ENCODE measurements at regions not wholly inside any gene's neighbourhood (a gene's known extent, or its start where the extent isn't known, plus 50 kb on each side); places are given as distances from the start of the nearest gene placed in this dataset.
A peak's percentile ranks its signal among the peaks of the same experiment; 100 is the strongest.
"Not testable (repeated sequence)": the region's sequence is repeated elsewhere in the genome, so short reads cannot be mapped to it uniquely, and the experiment has no call there.

- no peak for DNase-seq
Observed at GRCh38 chr3:21013566-21013965, 737.4 kb downstream of the ZNF385D start.

GRCh38 chr3:20999661-21000060 lies 751.3 kb downstream of the ZNF385D start:
- DNase-seq = no peak

- no peak for DNase-seq
Observed at GRCh38 chr3:20997183-20997582, 753.8 kb downstream of the ZNF385D start.

- DNase-seq = no peak
Observed at GRCh38 chr3:20990896-20991295, 760.1 kb downstream of the ZNF385D start.

- DNase-seq = not testable (repeated sequence)
Observed at GRCh38 chr3:20989653-20990052, 761.4 kb downstream of the ZNF385D start.

- peak; percentile 1 for DNase-seq
Observed at GRCh38 chr3:20984594-20985205, 766.3 kb downstream of the ZNF385D start.

GRCh38 chr3:20975188-20975651 lies 775.8 kb downstream of the ZNF385D start:
- DNase-seq = no peak

GRCh38 chr3:20974396-20974795 lies 776.6 kb downstream of the ZNF385D start:
- peak; percentile 27 for DNase-seq

GRCh38 chr3:20970807-20971206 lies 780.2 kb downstream of the ZNF385D start:
- not testable (repeated sequence) for DNase-seq

- not testable (repeated sequence) for DNase-seq
Observed at GRCh38 chr3:20967485-20967884, 781.5 kb upstream of the SGO1 start.

- DNase-seq = no peak
Observed at GRCh38 chr3:20958161-20958560, 772.2 kb upstream of the SGO1 start.

- DNase-seq = no peak
Observed at GRCh38 chr3:20945892-20946291, 759.9 kb upstream of the SGO1 start.

GRCh38 chr3:20935791-20936190 lies 749.8 kb upstream of the SGO1 start:
- DNase-seq = no peak

- DNase-seq = no peak
Observed at GRCh38 chr3:20931834-20932233, 745.8 kb upstream of the SGO1 start.

- peak; percentile 81 for DNase-seq
Observed at GRCh38 chr3:20930034-20930433, 744.0 kb upstream of the SGO1 start.

GRCh38 chr3:20924646-20925385 lies 738.8 kb upstream of the SGO1 start:
- DNase-seq = peak; percentile 32

- DNase-seq = not testable (repeated sequence)
Observed at GRCh38 chr3:20921112-20921511, 735.1 kb upstream of the SGO1 start.

GRCh38 chr3:20916951-20917606 lies 731.1 kb upstream of the SGO1 start:
- DNase-seq = peak; percentile 55

- DNase-seq = no peak
Observed at GRCh38 chr3:20914310-20914709, 728.3 kb upstream of the SGO1 start.

- no peak for DNase-seq
Observed at GRCh38 chr3:20912406-20912805, 726.4 kb upstream of the SGO1 start.

GRCh38 chr3:20909511-20909910 lies 723.5 kb upstream of the SGO1 start:
- DNase-seq = no peak

GRCh38 chr3:20905210-20905805 lies 719.3 kb upstream of the SGO1 start:
- DNase-seq = no peak

- no peak for DNase-seq
Observed at GRCh38 chr3:20904671-20905070, 718.7 kb upstream of the SGO1 start.

- DNase-seq = no peak
Observed at GRCh38 chr3:20898962-20899361, 713.0 kb upstream of the SGO1 start.

Data from NCI-H69 (cell line).